PFSK-1 (cell line): ENCODE measurements at regions not wholly inside any gene's neighbourhood (a gene's known extent, or its start where the extent isn't known, plus 50 kb on each side); places are given as distances from the start of the nearest gene placed in this dataset.

Experiments used
- POLR2AphosphoS5 ChIP-seq: IDR thresholded peaks from 2 replicates; pipeline ENCODE4 v1.6.1; 2012; ENCODE audit warnings: low read depth, mild to moderate bottlenecking, control low read depth, low read length, moderate library complexity
- REST ChIP-seq, 2 experiments: IDR thresholded peaks; 2 replicates each; pipeline versions ENCODE4 v1.6.1 to v1.8.0; 2011 to 2012; ENCODE audit warnings: low read depth in 2 of 2, low read length in 2 of 2, control low read depth in 1 of 2, inconsistent platforms in 1 of 2, mild to moderate bottlenecking in 1 of 2, moderate library complexity in 1 of 2; ENCODE audit not compliant: insufficient read depth in 1 of 2
- TAF1 ChIP-seq: IDR thresholded peaks from 2 replicates; pipeline ENCODE4 v1.6.1; 2012; ENCODE audit warnings: low read length, control low read depth, borderline replicate concordance; ENCODE audit not compliant: insufficient read depth

- TF ChIP-seq REST (IDR thresholded peaks at IDR 0.05; ENCODE audit: insufficient read depth in 1 of 2, low read depth in 2 of 2, low read length in 2 of 2) (no peak), POLR2AphosphoS5 (no peak), TAF1 (no peak)
Observed at GRCh38 chr2:194938066-194938465, 719.0 kb upstream of the SLC39A10 start.
